ENCODE measurements at regions not wholly inside any gene's neighbourhood (a gene's known extent, or its start where the extent isn't known, plus 50 kb on each side); places are given as distances from the start of the nearest gene placed in this dataset.
"Not testable (repeated sequence)": the region's sequence is repeated elsewhere in the genome, so short reads cannot be mapped to it uniquely, and the experiment has no call there.

- Mint-ChIP-seq H3K9me3 (no peaks in the 10 kb centered on the region), H3K27ac (no peak overlapping the region), H3K27me3 (no peaks in the 10 kb centered on the region), H3K4me1 (no peaks in the 10 kb centered on the region), H3K4me3 (no peak overlapping the region)
- no peak for ATAC-seq
- no peak for DNase-seq
Observed at GRCh38 chr5:129246088-129246487, 151.5 kb downstream of the ISOC1 start.

- DNase-seq = no peak
- Mint-ChIP-seq H3K4me3 (no peak overlapping the region), H3K27me3 (no peaks in the 10 kb centered on the region), H3K9me3 (peaks cover 9 to 25% of the 10 kb centered on the region in 2 donors), H3K4me1 (no peaks in the 10 kb centered on the region), H3K27ac (no peak overlapping the region)
- ATAC-seq = no peak
Observed at GRCh38 chr5:129249886-129250285, 155.3 kb downstream of the ISOC1 start.

- Mint-ChIP-seq H3K27me3 (no peaks in the 10 kb centered on the region), H3K4me3 (no peak overlapping the region), H3K4me1 (no peaks in the 10 kb centered on the region), H3K27ac (no peak overlapping the region), H3K9me3 (no peaks in the 10 kb centered on the region)
- ATAC-seq (no peak), DNase-seq (no peak)
Observed at GRCh38 chr5:129271308-129271707, 176.8 kb downstream of the ISOC1 start.

- Mint-ChIP-seq H3K27ac (no peak overlapping the region), H3K9me3 (peaks cover 13 to 16% of the 10 kb centered on the region in 2 donors), H3K4me1 (no peaks in the 10 kb centered on the region), H3K4me3 (no peak overlapping the region), H3K27me3 (no peaks in the 10 kb centered on the region)
- DNase-seq (no peak), ATAC-seq (no peak)
Observed at GRCh38 chr5:129284010-129284409, 176.1 kb upstream of the ADAMTS19 start.

GRCh38 chr5:129294216-129294615, 165.9 kb upstream of the ADAMTS19 start:
- H3K27ac Mint-ChIP-seq = peak overlapping the region in 1 of 2 donors; percentile 51
- H3K27me3 Mint-ChIP-seq, H3K4me3 Mint-ChIP-seq, DNase-seq, H3K4me1 Mint-ChIP-seq, ATAC-seq: not testable (repeated sequence)
- peaks cover 9 to 28% of the 10 kb centered on the region in 2 donors for H3K9me3 Mint-ChIP-seq

- no peak for ATAC-seq
- no peak for DNase-seq
- peaks cover 22 to 28% of the 10 kb centered on the region in 2 donors for H3K9me3 Mint-ChIP-seq
- no peaks in the 10 kb centered on the region for H3K4me1 Mint-ChIP-seq
- no peak overlapping the region for H3K4me3 Mint-ChIP-seq
- H3K27me3 Mint-ChIP-seq = no peaks in the 10 kb centered on the region
- no peak overlapping the region for H3K27ac Mint-ChIP-seq
Observed at GRCh38 chr5:129306725-129307124, 153.4 kb upstream of the ADAMTS19 start.

- peaks cover 11 to 32% of the 10 kb centered on the region in 2 donors for H3K9me3 Mint-ChIP-seq
- DNase-seq (no peak), ATAC-seq (peak; percentile 23)
- H3K4me1 Mint-ChIP-seq = no peaks in the 10 kb centered on the region
- H3K4me3 Mint-ChIP-seq = no peak overlapping the region
- H3K27ac Mint-ChIP-seq = no peak overlapping the region
- H3K27me3 Mint-ChIP-seq = no peaks in the 10 kb centered on the region
Observed at GRCh38 chr5:129322968-129323367, 137.1 kb upstream of the ADAMTS19 start.

GRCh38 chr5:129341306-129341705, 118.8 kb upstream of the ADAMTS19 start:
- no peak overlapping the region for H3K27ac Mint-ChIP-seq
- DNase-seq = no peak
- no peak overlapping the region for H3K4me3 Mint-ChIP-seq
- H3K4me1 Mint-ChIP-seq = no peaks in the 10 kb centered on the region
- no peak for ATAC-seq
- H3K27me3 Mint-ChIP-seq = no peaks in the 10 kb centered on the region
- H3K9me3 Mint-ChIP-seq = peaks cover 32 to 45% of the 10 kb centered on the region in 2 donors

- no peak for ATAC-seq
- no peak overlapping the region for H3K27ac Mint-ChIP-seq
- H3K4me1 Mint-ChIP-seq = no peaks in the 10 kb centered on the region
- H3K4me3 Mint-ChIP-seq = no peak overlapping the region
- H3K9me3 Mint-ChIP-seq = peaks cover 25 to 34% of the 10 kb centered on the region in 2 donors
- DNase-seq = no peak
- no peaks in the 10 kb centered on the region for H3K27me3 Mint-ChIP-seq
Observed at GRCh38 chr5:129342796-129343195, 117.3 kb upstream of the ADAMTS19 start.

GRCh38 chr5:129345213-129345924, 114.7 kb upstream of the ADAMTS19 start:
- DNase-seq = no peak
- no peak overlapping the region for H3K4me3 Mint-ChIP-seq
- no peak for ATAC-seq
- H3K4me1 Mint-ChIP-seq = no peaks in the 10 kb centered on the region
- H3K27ac Mint-ChIP-seq = no peak overlapping the region
- no peaks in the 10 kb centered on the region for H3K27me3 Mint-ChIP-seq
- H3K9me3 Mint-ChIP-seq = peaks cover 18 to 24% of the 10 kb centered on the region in 2 donors

- no peaks in the 10 kb centered on the region for H3K9me3 Mint-ChIP-seq
- ATAC-seq (no peak), DNase-seq (no peak)
- H3K27ac Mint-ChIP-seq = no peak overlapping the region
- H3K4me3 Mint-ChIP-seq = no peak overlapping the region
- H3K27me3 Mint-ChIP-seq = no peaks in the 10 kb centered on the region
- H3K4me1 Mint-ChIP-seq = no peaks in the 10 kb centered on the region
Observed at GRCh38 chr5:129356846-129357245, 103.3 kb upstream of the ADAMTS19 start.

- no peaks in the 10 kb centered on the region for H3K27me3 Mint-ChIP-seq
- no peak overlapping the region for H3K27ac Mint-ChIP-seq
- no peak for ATAC-seq
- no peak for DNase-seq
- H3K9me3 Mint-ChIP-seq = no peaks in the 10 kb centered on the region
- no peak overlapping the region for H3K4me3 Mint-ChIP-seq
- H3K4me1 Mint-ChIP-seq = no peaks in the 10 kb centered on the region
Observed at GRCh38 chr5:129358069-129358468, 102.0 kb upstream of the ADAMTS19 start.

- ATAC-seq (no peak), DNase-seq (no peak)
- no peak overlapping the region for H3K27ac Mint-ChIP-seq
- H3K9me3 Mint-ChIP-seq = no peaks in the 10 kb centered on the region
- no peaks in the 10 kb centered on the region for H3K27me3 Mint-ChIP-seq
- H3K4me3 Mint-ChIP-seq = no peak overlapping the region
- no peaks in the 10 kb centered on the region for H3K4me1 Mint-ChIP-seq
Observed at GRCh38 chr5:129359450-129359849, 100.6 kb upstream of the ADAMTS19 start.

- peaks cover 8 to 13% of the 10 kb centered on the region in 2 donors for H3K9me3 Mint-ChIP-seq
- H3K4me1 Mint-ChIP-seq = no peaks in the 10 kb centered on the region
- no peak overlapping the region for H3K27ac Mint-ChIP-seq
- ATAC-seq (no peak), DNase-seq (no peak)
- no peaks in the 10 kb centered on the region for H3K27me3 Mint-ChIP-seq
- no peak overlapping the region for H3K4me3 Mint-ChIP-seq
Observed at GRCh38 chr5:129361441-129362025, 98.6 kb upstream of the ADAMTS19 start.

- no peak for ATAC-seq
- DNase-seq = no peak
- no peaks in the 10 kb centered on the region for H3K4me1 Mint-ChIP-seq
- H3K9me3 Mint-ChIP-seq = peaks cover 10 to 13% of the 10 kb centered on the region in 2 donors
- H3K27me3 Mint-ChIP-seq = no peaks in the 10 kb centered on the region
- no peak overlapping the region for H3K27ac Mint-ChIP-seq
- no peak overlapping the region for H3K4me3 Mint-ChIP-seq
Observed at GRCh38 chr5:129362456-129362855, 97.6 kb upstream of the ADAMTS19 start.

- Mint-ChIP-seq H3K27me3 (no peaks in the 10 kb centered on the region), H3K4me1 (no peaks in the 10 kb centered on the region), H3K4me3 (no peak overlapping the region), H3K27ac (no peak overlapping the region), H3K9me3 (peaks cover 16 to 17% of the 10 kb centered on the region in 2 donors)
- DNase-seq (no peak), ATAC-seq (no peak)
Observed at GRCh38 chr5:129363991-129364390, 96.1 kb upstream of the ADAMTS19 start.

GRCh38 chr5:129367883-129368282, 92.2 kb upstream of the ADAMTS19 start:
- Mint-ChIP-seq H3K27ac (no peak overlapping the region), H3K4me3 (no peak overlapping the region), H3K4me1 (no peaks in the 10 kb centered on the region), H3K27me3 (no peaks in the 10 kb centered on the region), H3K9me3 (peaks cover 16 to 17% of the 10 kb centered on the region in 2 donors)
- DNase-seq = no peak
- ATAC-seq = no peak
